GOT3 (cell line): ENCODE measurements at regions not wholly inside any gene's neighbourhood (a gene's known extent, or its start where the extent isn't known, plus 50 kb on each side); places are given as distances from the start of the nearest gene placed in this dataset.
"Not testable (repeated sequence)": the region's sequence is repeated elsewhere in the genome, so short reads cannot be mapped to it uniquely, and the experiment has no call there.

Experiments used
- DNase-seq: peaks from one replicate; lab custom pipeline; 2025; ENCODE audit warnings: mixed read lengths; lab: John Stamatoyannopoulos, UW

GRCh38 chr15:96177279-96177678 lies 153.2 kb upstream of the NR2F2 start:
- no peak for DNase-seq

- no peak for DNase-seq
These were observed 150.3 kb upstream of the NR2F2 start for GRCh38 chr15:96180087-96180748.

GRCh38 chr15:96181217-96181616 lies 149.3 kb upstream of the NR2F2 start:
- no peak for DNase-seq

- DNase-seq = no peak
These were observed 148.6 kb upstream of the NR2F2 start for GRCh38 chr15:96181873-96182301.

- DNase-seq = no peak
These were observed 147.6 kb upstream of the NR2F2 start for GRCh38 chr15:96182736-96183513.

GRCh38 chr15:96183514-96183850 lies 147.0 kb upstream of the NR2F2 start:
- no peak for DNase-seq

- DNase-seq = no peak
These were observed 146.6 kb upstream of the NR2F2 start for GRCh38 chr15:96183867-96184266.

- DNase-seq = no peak
These were observed 146.2 kb upstream of the NR2F2 start for GRCh38 chr15:96184297-96184696.

- no peak for DNase-seq
These were observed 144.4 kb upstream of the NR2F2 start for GRCh38 chr15:96186105-96186504.

GRCh38 chr15:96187341-96188305 lies 142.9 kb upstream of the NR2F2 start:
- no peak for DNase-seq

- no peak for DNase-seq
These were observed 132.8 kb upstream of the NR2F2 start for GRCh38 chr15:96197721-96198120.

- no peak for DNase-seq
These were observed 131.4 kb upstream of the NR2F2 start for GRCh38 chr15:96199111-96199510.

- no peak for DNase-seq
These were observed 130.0 kb upstream of the NR2F2 start for GRCh38 chr15:96200357-96200967.

- no peak for DNase-seq
These were observed 128.8 kb upstream of the NR2F2 start for GRCh38 chr15:96201696-96202095.

- DNase-seq = not testable (repeated sequence)
These were observed 124.9 kb upstream of the NR2F2 start for GRCh38 chr15:96205588-96205987.

- no peak for DNase-seq
These were observed 123.0 kb upstream of the NR2F2 start for GRCh38 chr15:96207377-96208006.

GRCh38 chr15:96209285-96209735 lies 121.2 kb upstream of the NR2F2 start:
- DNase-seq = no peak

- no peak for DNase-seq
These were observed 117.5 kb upstream of the NR2F2 start for GRCh38 chr15:96213045-96213444.

- DNase-seq = no peak
These were observed 116.6 kb upstream of the NR2F2 start for GRCh38 chr15:96213896-96214295.

GRCh38 chr15:96216481-96216880 lies 114.0 kb upstream of the NR2F2 start:
- DNase-seq = not testable (repeated sequence)

- DNase-seq = no peak
These were observed 112.5 kb upstream of the NR2F2 start for GRCh38 chr15:96217983-96218382.
